Keratinocyte (primary cell): ENCODE measurements at regions not wholly inside any gene's neighbourhood (a gene's known extent, or its start where the extent isn't known, plus 50 kb on each side); places are given as distances from the start of the nearest gene placed in this dataset.
A peak's percentile ranks its signal among the peaks of the same experiment; 100 is the strongest.

Source experiments
- CTCF ChIP-seq, 3 experiments: IDR thresholded peaks in 1 of 3; conservative IDR thresholded peaks in 1 of 3; optimal IDR thresholded peaks in 1 of 3; 2 replicates in 2 of 3; 3 replicates in 1 of 3; pipeline versions ENCODE3 to v1.5.1; 2011; ENCODE audit warnings: low read length in 3 of 3, mild to moderate bottlenecking in 3 of 3, moderate library complexity in 2 of 3, control low read depth in 1 of 3, inconsistent platforms in 1 of 3; ENCODE audit not compliant: insufficient read depth in 2 of 3; ENCODE audit errors: extremely low read depth in 1 of 3
- EZH2 ChIP-seq: IDR thresholded peaks from one replicate; pipeline ENCODE4 v1.6.1; 2012; ENCODE audit warnings: inconsistent platforms, mild to moderate bottlenecking, low read length, moderate library complexity

GRCh38 chr7:79806161-79806734 lies 328.4 kb upstream of the GNAI1 start:
- TF ChIP-seq CTCF (optimal IDR thresholded peaks at IDR 0.05 in 1 of 3, IDR thresholded peaks at IDR 0.05 in 1 of 3, conservative IDR thresholded peaks at IDR 0.05 in 1 of 3; ENCODE audit: extremely low read depth in 1 of 3, insufficient read depth in 2 of 3, low read length in 3 of 3) (peak in 2 of 3 experiments; percentile 21 to 26), EZH2 (no peak)
